Esophagus squamous epithelium (tissue), 5 donors: ENCODE measurements at regions not wholly inside any gene's neighbourhood (a gene's known extent, or its start where the extent isn't known, plus 50 kb on each side); places are given as distances from the start of the nearest gene placed in this dataset.

Source experiments
- DNase-seq: peaks from one replicate; lab custom pipeline; 2025; lab: John Stamatoyannopoulos, UW
- H3K27ac ChIP-seq, 4 donors: fragments of 200-600 bp; sonication (generic); one replicate each; pipeline ENCODE4 v1.5.1; 2016 to 2019; ENCODE audit warnings: mild to moderate bottlenecking in 1 of 4
- H3K27me3 ChIP-seq, 4 donors: fragments of 200-600 bp; sonication (generic); 1 replicate in 3 of 4; 2 replicates in 1 of 4; pipeline versions ENCODE4 v1.5.1 to v1.6.0; 2017 to 2021; ENCODE audit warnings: antibody characterized with exemption in 1 of 4
- H3K36me3 ChIP-seq, 3 donors: fragments of 200-600 bp; sonication (generic); one replicate each; pipeline ENCODE4 v1.5.1; 2016 to 2019
- H3K4me1 ChIP-seq, 3 donors: fragments of 200-600 bp; sonication (generic); one replicate each; pipeline ENCODE4 v1.5.1; 2017 to 2019
- H3K4me3 ChIP-seq, 4 donors: fragments of 200-600 bp; sonication (generic); 1 replicate in 3 of 4; 2 replicates in 1 of 4; pipeline ENCODE4 v1.5.1; 2016 to 2019; ENCODE audit warnings: mild to moderate bottlenecking in 2 of 4, moderate library complexity in 1 of 4
- H3K9me3 ChIP-seq, 3 donors: fragments of 200-600 bp; sonication (generic); one replicate each; pipeline ENCODE4 v1.5.1; 2016 to 2019
- CTCF ChIP-seq, 6 experiments: fragments of 450-650 bp in 4 of 6; fragments of 200-600 bp in 2 of 6; sonication (generic) in 2 of 6; IDR thresholded peaks; one replicate each; pipeline ENCODE4 v1.5.1; 2016 to 2019; ENCODE audit warnings: antibody characterized with exemption in 6 of 6, mild to moderate bottlenecking in 4 of 6, moderate library complexity in 4 of 6
- POLR2A ChIP-seq, 4 donors: fragments of 450-650 bp; IDR thresholded peaks; one replicate each; pipeline ENCODE4 v1.6.1; 2017; ENCODE audit warnings: antibody characterized with exemption in 4 of 4, mild to moderate bottlenecking in 4 of 4, moderate library complexity in 3 of 4
- WGBS, 2 donors: methylation state at CpG; one replicate each; pipeline ENCODE4 v1.1.5; 2018; 5-methylcytosine and 5-hydroxymethylcytosine counted together
- intact Hi-C: fragments of 100-400 bp; cut with DNase I; formaldehyde crosslinking; loops from one replicate; pipeline ENCODE4 v1.15.0; 2022
- donor health status: DM: yes; HTN: yes; CAD: no.

GRCh38 chr11:29293825-29294224 is 723.0 kb downstream of the KCNA4 start:
- Histone ChIP-seq H3K4me1 (no peaks in the 10 kb centered on the region), H3K9me3 (no peaks in the 10 kb centered on the region), H3K4me3 (no peak overlapping the region), H3K27ac (no peak overlapping the region), H3K27me3 (no peaks in the 10 kb centered on the region), H3K36me3 (no peaks in the 10 kb centered on the region)
- no peak for DNase-seq
- no peak for TF ChIP-seq POLR2A (IDR thresholded peaks at IDR 0.05)
- TF ChIP-seq CTCF (IDR thresholded peaks at IDR 0.05), result no peak
- intact Hi-C loops, result no loop called here
- WGBS, 2 donors, result 11 to 16% methylated on average over 3 of the region's 3 CpGs

- Histone ChIP-seq H3K9me3 (no peaks in the 10 kb centered on the region), H3K27me3 (no peaks in the 10 kb centered on the region), H3K4me1 (no peaks in the 10 kb centered on the region), H3K36me3 (no peaks in the 10 kb centered on the region), H3K4me3 (no peak overlapping the region), H3K27ac (no peak overlapping the region)
- DNase-seq, result no peak
- intact Hi-C loops, result no loop called here
- TF ChIP-seq CTCF (IDR thresholded peaks at IDR 0.05) (no peak), POLR2A (IDR thresholded peaks at IDR 0.05) (no peak)
- WGBS, 2 donors, result 9 to 19% methylated on average over 2 of the region's 2 CpGs
Measured at GRCh38 chr11:29282088-29282487, 734.7 kb downstream of the KCNA4 start.

GRCh38 chr11:29281271-29281777 is 735.5 kb downstream of the KCNA4 start:
- no peaks in the 10 kb centered on the region for H3K4me1 ChIP-seq
- DNase-seq, result no peak
- intact Hi-C loops, result no loop called here
- H3K4me3 ChIP-seq, result no peak overlapping the region
- H3K36me3 ChIP-seq, result no peaks in the 10 kb centered on the region
- 52 to 57% methylated on average over 3 of the region's 3 CpGs for WGBS, 2 donors
- H3K9me3 ChIP-seq, result no peaks in the 10 kb centered on the region
- no peaks in the 10 kb centered on the region for H3K27me3 ChIP-seq
- TF ChIP-seq POLR2A (IDR thresholded peaks at IDR 0.05) (no peak), CTCF (IDR thresholded peaks at IDR 0.05) (no peak)
- no peak overlapping the region for H3K27ac ChIP-seq

GRCh38 chr11:29280452-29280851 is 736.4 kb downstream of the KCNA4 start:
- DNase-seq, result no peak
- Histone ChIP-seq H3K4me3 (no peak overlapping the region), H3K4me1 (no peaks in the 10 kb centered on the region), H3K9me3 (no peaks in the 10 kb centered on the region), H3K36me3 (no peaks in the 10 kb centered on the region), H3K27ac (no peak overlapping the region), H3K27me3 (no peaks in the 10 kb centered on the region)
- intact Hi-C loops, result no loop called here
- 37 to 43% methylated on average over 2 of the region's 2 CpGs for WGBS, 2 donors
- TF ChIP-seq CTCF (IDR thresholded peaks at IDR 0.05) (no peak), POLR2A (IDR thresholded peaks at IDR 0.05) (no peak)

GRCh38 chr11:29279716-29280115 is 737.1 kb downstream of the KCNA4 start:
- 77% methylated on average over 2 of the region's 2 CpGs for WGBS, 2 donors
- no peaks in the 10 kb centered on the region for H3K4me1 ChIP-seq

More at GRCh38 chr11:29279716-29280115, 737.1 kb downstream of the KCNA4 start:
- H3K9me3 ChIP-seq, result no peaks in the 10 kb centered on the region
- DNase-seq, result no peak
- H3K27ac ChIP-seq, result no peak overlapping the region
- no peaks in the 10 kb centered on the region for H3K27me3 ChIP-seq
- intact Hi-C loops, result no loop called here
- TF ChIP-seq POLR2A (IDR thresholded peaks at IDR 0.05), result no peak
- TF ChIP-seq CTCF (IDR thresholded peaks at IDR 0.05), result no peak
- H3K4me3 ChIP-seq, result no peak overlapping the region
- H3K36me3 ChIP-seq, result no peaks in the 10 kb centered on the region
